MCF 10A (cell line): ENCODE measurements at regions not wholly inside any gene's neighbourhood (a gene's known extent, or its start where the extent isn't known, plus 50 kb on each side); places are given as distances from the start of the nearest gene placed in this dataset.

Source experiments
- BruUV-seq: library from RNA; stranded (reverse); fragments of 400-500 nt; replicated peaks from 2 replicates; lab custom pipeline; 2021; lab: Mats Ljungman, UMichigan
- CTCF ChIA-PET: fragments of 300-600 bp; sonication (Branson Sonifier 250); formaldehyde crosslinking; extraction: SDS; loops from one replicate; lab custom pipeline; 2021; ENCODE audit warnings: antibody characterized with exemption, inconsistent platforms; lab: Yijun Ruan, JAX
- POLR2A ChIA-PET: fragments of 300-600, 350-650 bp; sonication (Branson Sonifier 250); formaldehyde crosslinking; extraction: SDS; loops from one replicate; lab custom pipeline; 2020; ENCODE audit warnings: antibody characterized with exemption, inconsistent platforms; lab: Yijun Ruan, JAX
- DNase-seq: peaks from one replicate; pipeline ENCODE4 v3.0.0-alpha.2; 2018; ENCODE audit not compliant: unreplicated experiment
- H3K27ac Mint-ChIP-seq: one replicate; pipeline ENCODE4 v1.8.0; 2022; ENCODE audit warnings: mild to moderate bottlenecking, low read depth, mixed read lengths; ENCODE audit not compliant: unreplicated experiment
- H3K27me3 Mint-ChIP-seq: one replicate; pipeline ENCODE4 v1.8.0; 2022; ENCODE audit warnings: mixed read lengths; ENCODE audit not compliant: insufficient read depth, unreplicated experiment
- H3K36me3 Mint-ChIP-seq: one replicate; pipeline ENCODE4 v1.8.0; 2022; ENCODE audit warnings: mild to moderate bottlenecking, moderate library complexity, mixed read lengths; ENCODE audit not compliant: insufficient read depth, unreplicated experiment
- H3K4me1 Mint-ChIP-seq: one replicate; pipeline ENCODE4 v1.8.0; 2022; ENCODE audit warnings: mixed read lengths; ENCODE audit not compliant: insufficient read depth, unreplicated experiment
- H3K4me3 Mint-ChIP-seq: one replicate; pipeline ENCODE4 v1.8.0; 2022; ENCODE audit warnings: mild to moderate bottlenecking, moderate library complexity, mixed read lengths; ENCODE audit not compliant: unreplicated experiment
- H3K9me3 Mint-ChIP-seq: one replicate; pipeline ENCODE4 v1.8.0; 2022; ENCODE audit warnings: mixed read lengths; ENCODE audit not compliant: unreplicated experiment
- CTCF ChIP-seq: fragments of 200-600 bp; IDR thresholded peaks from one replicate; pipeline ENCODE4 v1.8.0; 2022; ENCODE audit warnings: antibody characterized with exemption, mild to moderate bottlenecking; ENCODE audit not compliant: unreplicated experiment
- intact Hi-C: fragments of 100-400 bp; cut with micrococcal nuclease; formaldehyde crosslinking; loops from 2 replicates; pipeline ENCODE4 v1.14.1; 2022

GRCh38 chr15:70194266-70194665 is 96.5 kb upstream of the TLE3 start:
- BruUV-seq, result no TSS peak
- POLR2A ChIA-PET, result no interaction called here
- no peak for DNase-seq
- CTCF ChIA-PET, result interaction anchor here (0.6 kb wide), 1 partner anchor 1675 kb away, joined by 3 read pairs; no protein-coding TSS in a partner anchor
- Mint-ChIP-seq H3K27me3 (no peaks in the 10 kb centered on the region), H3K9me3 (peaks cover 7% of the 10 kb centered on the region), H3K27ac (no peak overlapping the region), H3K36me3 (no peaks in the 10 kb centered on the region), H3K4me1 (peaks cover 39% of the 10 kb centered on the region), H3K4me3 (no peak overlapping the region)
- intact Hi-C loops, result no loop called here
- no peak for TF ChIP-seq CTCF

GRCh38 chr15:70193734-70194133 is 96.0 kb upstream of the TLE3 start:
- CTCF ChIA-PET, result interaction anchor here (0.6 kb wide), 1 partner anchor 1676 kb away, joined by 3 read pairs; no protein-coding TSS in a partner anchor
- no peak for DNase-seq
- Mint-ChIP-seq H3K4me3 (no peak overlapping the region), H3K27ac (no peak overlapping the region), H3K4me1 (peaks cover 39% of the 10 kb centered on the region), H3K27me3 (no peaks in the 10 kb centered on the region), H3K9me3 (peaks cover 7% of the 10 kb centered on the region), H3K36me3 (no peaks in the 10 kb centered on the region)
- intact Hi-C loops, result no loop called here
- no peak for TF ChIP-seq CTCF
- no TSS peak for BruUV-seq
- POLR2A ChIA-PET, result no interaction called here

- H3K4me3 Mint-ChIP-seq, result no peak overlapping the region
- no TSS peak for BruUV-seq
- no peaks in the 10 kb centered on the region for H3K36me3 Mint-ChIP-seq
- H3K9me3 Mint-ChIP-seq, result peaks cover 7% of the 10 kb centered on the region
- ChIA-PET CTCF (no interaction called here), POLR2A (no interaction called here)
- no peaks in the 10 kb centered on the region for H3K27me3 Mint-ChIP-seq
- no peak for DNase-seq
- TF ChIP-seq CTCF, result no peak
- H3K4me1 Mint-ChIP-seq, result peaks cover 29% of the 10 kb centered on the region
- intact Hi-C loops, result no loop called here
- H3K27ac Mint-ChIP-seq, result no peak overlapping the region
These were observed 94.8 kb upstream of the TLE3 start for GRCh38 chr15:70192490-70192889.

GRCh38 chr15:70192041-70192440 is 94.3 kb upstream of the TLE3 start:
- H3K9me3 Mint-ChIP-seq, result peaks cover 7% of the 10 kb centered on the region
- H3K27me3 Mint-ChIP-seq, result peaks cover 2% of the 10 kb centered on the region
- H3K36me3 Mint-ChIP-seq, result no peaks in the 10 kb centered on the region
- TF ChIP-seq CTCF, result no peak
- ChIA-PET POLR2A (no interaction called here), CTCF (interaction anchor here (0.9 kb wide), 1 partner anchor 275 kb away, joined by 3 read pairs; no protein-coding TSS in a partner anchor)
- no peak overlapping the region for H3K27ac Mint-ChIP-seq
- no peak for DNase-seq
- intact Hi-C loops, result no loop called here
- no peak overlapping the region for H3K4me3 Mint-ChIP-seq
- H3K4me1 Mint-ChIP-seq, result peaks cover 24% of the 10 kb centered on the region
- no TSS peak for BruUV-seq
